ENCODE measurements at regions not wholly inside any gene's neighbourhood (a gene's known extent, or its start where the extent isn't known, plus 50 kb on each side); places are given as distances from the start of the nearest gene placed in this dataset.

GRCh38 chr5:167442922-167443321 is 848.5 kb upstream of the WWC1 start:
- DNase-seq = no peak

GRCh38 chr5:167447466-167448375 is 843.7 kb upstream of the WWC1 start:
- DNase-seq = no peak

- DNase-seq = no peak
Observed at GRCh38 chr5:167448376-167448775, 843.1 kb upstream of the WWC1 start.

- no peak for DNase-seq
Observed at GRCh38 chr5:167451076-167451475, 840.4 kb upstream of the WWC1 start.

GRCh38 chr5:167452136-167452535 is 839.3 kb upstream of the WWC1 start:
- no peak for DNase-seq

- no peak for DNase-seq
Observed at GRCh38 chr5:167453246-167454030, 838.0 kb upstream of the WWC1 start.

- DNase-seq = no peak
Observed at GRCh38 chr5:167458412-167458811, 833.0 kb upstream of the WWC1 start.

- DNase-seq = no peak
Observed at GRCh38 chr5:167460449-167461020, 830.9 kb upstream of the WWC1 start.

- DNase-seq = no peak
Observed at GRCh38 chr5:167463939-167464338, 827.5 kb upstream of the WWC1 start.

GRCh38 chr5:167466992-167467391 is 824.5 kb upstream of the WWC1 start:
- no peak for DNase-seq

GRCh38 chr5:167472566-167473108 is 818.8 kb upstream of the WWC1 start:
- DNase-seq = no peak

- DNase-seq = no peak
Observed at GRCh38 chr5:167478188-167478587, 813.3 kb upstream of the WWC1 start.

- no peak for DNase-seq
Observed at GRCh38 chr5:167479779-167480178, 811.7 kb upstream of the WWC1 start.

- DNase-seq = no peak
Observed at GRCh38 chr5:167481345-167481744, 810.1 kb upstream of the WWC1 start.

GRCh38 chr5:167482555-167482954 is 808.9 kb upstream of the WWC1 start:
- DNase-seq = no peak

- DNase-seq = no peak
Observed at GRCh38 chr5:167485061-167485774, 806.2 kb upstream of the WWC1 start.

GRCh38 chr5:167488371-167488770 is 803.1 kb upstream of the WWC1 start:
- no peak for DNase-seq

GRCh38 chr5:167489202-167489601 is 802.2 kb upstream of the WWC1 start:
- no peak for DNase-seq

- no peak for DNase-seq
Observed at GRCh38 chr5:167503926-167504720, 787.3 kb upstream of the WWC1 start.

GRCh38 chr5:167507463-167508233 is 783.8 kb upstream of the WWC1 start:
- no peak for DNase-seq

- no peak for DNase-seq
Observed at GRCh38 chr5:167509076-167509475, 782.4 kb upstream of the WWC1 start.

Data from NCI-H1092 treated with DMSO at 0.1 percent for 48 hours (cell line).